ENCODE measurements at regions not wholly inside any gene's neighbourhood (a gene's known extent, or its start where the extent isn't known, plus 50 kb on each side); places are given as distances from the start of the nearest gene placed in this dataset.

GRCh38 chr17:47066841-47067682 lies 88.0 kb upstream of the RPRML start (continued):
- TF ChIP-seq USF2 (CRISPR knock-in tag; IDR thresholded peaks at IDR 0.05), result no peak
- TF ChIP-seq ZNF512 (CRISPR knock-in tag; IDR thresholded peaks at IDR 0.05; ENCODE audit: borderline replicate concordance), result no peak
- peak; percentile 41; the same call in 1 of the 2 replicates for TF ChIP-seq MYBL2 (CRISPR knock-in tag; IDR thresholded peaks at IDR 0.05)
- no peak for TF ChIP-seq ZNF138 (CRISPR knock-in tag; conservative IDR thresholded peaks at IDR 0.05)
- TF ChIP-seq ETV6 (CRISPR knock-in tag; IDR thresholded peaks at IDR 0.05), result peak; percentile 81
- TF ChIP-seq ZNF416 (CRISPR knock-in tag; IDR thresholded peaks at IDR 0.05), result 0 out of 2 replicates have a peak, but pooled peaks have one; percentile 69
- TF ChIP-seq ZNF425 (CRISPR knock-in tag; conservative IDR thresholded peaks at IDR 0.05), result no peak
- TF ChIP-seq IRF2 (CRISPR knock-in tag; IDR thresholded peaks at IDR 0.05; ENCODE audit: borderline replicate concordance, low read depth), result no peak
- TF ChIP-seq GTF2I (CRISPR knock-in tag; conservative IDR thresholded peaks at IDR 0.05), result no peak
- no peak for TF ChIP-seq ZNF263 (CRISPR knock-in tag; IDR thresholded peaks at IDR 0.05; ENCODE audit: low read depth)
- TF ChIP-seq E2F4 (CRISPR knock-in tag; IDR thresholded peaks at IDR 0.05; ENCODE audit: borderline replicate concordance, low read depth), result no peak
- 0 out of 2 replicates have a peak, but pooled peaks have one; percentile 51 for TF ChIP-seq NFE2L1 (CRISPR knock-in tag; IDR thresholded peaks at IDR 0.05)
- no peak for TF ChIP-seq MLX (CRISPR knock-in tag; IDR thresholded peaks at IDR 0.05)
- TF ChIP-seq GABPB1 (CRISPR knock-in tag; IDR thresholded peaks at IDR 0.05), result peak; percentile 76
- TF ChIP-seq JAZF1 (CRISPR knock-in tag; IDR thresholded peaks at IDR 0.05), result no peak
- TF ChIP-seq STAT6 (CRISPR knock-in tag; conservative IDR thresholded peaks at IDR 0.05; ENCODE audit: low read depth), result no peak
- TF ChIP-seq JUN (CRISPR knock-in tag; IDR thresholded peaks at IDR 0.05), result no peak
- TF ChIP-seq HMGXB4 (CRISPR knock-in tag; IDR thresholded peaks at IDR 0.05), result 0 out of 2 replicates have a peak, but pooled peaks have one; percentile 35
- no peak for TF ChIP-seq SOX15 (CRISPR knock-in tag; IDR thresholded peaks at IDR 0.05)
- TF ChIP-seq ZSCAN18 (CRISPR knock-in tag; IDR thresholded peaks at IDR 0.05), result no peak
- TF ChIP-seq FOXJ3 (CRISPR knock-in tag; IDR thresholded peaks at IDR 0.05; ENCODE audit: borderline replicate concordance), result no peak
- no peak for TF ChIP-seq EMX1 (CRISPR knock-in tag; IDR thresholded peaks at IDR 0.05)
- no peak for TF ChIP-seq ELF4 (CRISPR knock-in tag; IDR thresholded peaks at IDR 0.05; ENCODE audit: low read depth)
- TF ChIP-seq NFATC4 (CRISPR knock-in tag; IDR thresholded peaks at IDR 0.05), result no peak
- TF ChIP-seq ZNF219 (CRISPR knock-in tag; IDR thresholded peaks at IDR 0.05; ENCODE audit: borderline replicate concordance), result 0 out of 2 replicates have a peak, but pooled peaks have one; percentile 44
- no peak for TF ChIP-seq PRRX2 (CRISPR knock-in tag; IDR thresholded peaks at IDR 0.05)
- peak; percentile 57; the same call in 1 of the 2 replicates for TF ChIP-seq TEAD1 (CRISPR knock-in tag; IDR thresholded peaks at IDR 0.05)

All from WTC11 (cell line).